ENCODE measurements at regions not wholly inside any gene's neighbourhood (a gene's known extent, or its start where the extent isn't known, plus 50 kb on each side); places are given as distances from the start of the nearest gene placed in this dataset.

GRCh38 chr10:85544956-85545355 lies 821.6 kb downstream of the GRID1 start:
- TF ChIP-seq POLR2A (IDR thresholded peaks at IDR 0.05), result no peak
- TF ChIP-seq CTCF (IDR thresholded peaks at IDR 0.05), result no peak

Data from gastroesophageal sphincter (tissue), 3 donors.